ENCODE measurements at regions not wholly inside any gene's neighbourhood (a gene's known extent, or its start where the extent isn't known, plus 50 kb on each side); places are given as distances from the start of the nearest gene placed in this dataset.

DNA sequence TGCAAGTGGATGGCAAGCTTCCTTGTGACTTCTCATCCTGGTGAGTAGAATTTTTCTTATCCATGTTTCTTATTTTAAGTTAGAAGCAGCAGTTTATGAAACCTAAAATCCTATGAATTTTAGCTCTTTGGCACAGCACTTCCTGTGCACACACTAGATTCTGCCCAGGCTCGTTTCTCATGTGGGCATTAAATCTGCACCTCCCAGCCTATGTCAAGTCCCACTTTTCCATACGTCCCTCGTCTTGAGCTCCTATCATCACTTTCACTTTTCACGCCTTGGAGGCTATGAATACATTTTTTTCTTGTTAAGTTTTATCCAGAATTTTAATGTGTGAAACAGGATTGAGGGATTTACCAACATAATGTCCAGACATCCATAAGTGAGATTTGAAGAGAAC lies 142.1 kb downstream of the MRPS6 start:
- TF ChIP-seq CTCF (IDR thresholded peaks at IDR 0.05; ENCODE audit: low read depth, low read length) (no peak), POLR2A (IDR thresholded peaks at IDR 0.05; ENCODE audit: extremely low read depth, insufficient read length) (no peak), MYC (IDR thresholded peaks at IDR 0.05; ENCODE audit: low read depth, low read length) (no peak)

Data from NB4 (cell line).